ENCODE measurements at regions not wholly inside any gene's neighbourhood (a gene's known extent, or its start where the extent isn't known, plus 50 kb on each side); places are given as distances from the start of the nearest gene placed in this dataset.

GRCh38 chr6:144749263-144749662 is 464.1 kb downstream of the UTRN start:
- Histone ChIP-seq H3K9me2 (replicated peaks; ENCODE audit: insufficient read depth, low read length) (no peaks in the 10 kb centered on the region), H3K4me3 (ENCODE audit: low read length) (no peak overlapping the region), H3K27me3 (replicated peaks; ENCODE audit: insufficient read depth, low read length) (no peaks in the 10 kb centered on the region), H3K4me2 (ENCODE audit: low read depth, low read length) (no peak overlapping the region), H2AFZ (ENCODE audit: low read length) (no peak overlapping the region), H3K79me2 (ENCODE audit: low read length) (no peaks in the 10 kb centered on the region), H3K36me3 (replicated peaks; ENCODE audit: insufficient read depth, low read length) (no peaks in the 10 kb centered on the region), H3K4me1 (ENCODE audit: low read length) (no peaks in the 10 kb centered on the region), H4K20me1 (ENCODE audit: insufficient read depth, low read length) (no peaks in the 10 kb centered on the region), H3F3A (ENCODE audit: insufficient read depth, low read length) (no peaks in the 10 kb centered on the region), H3K9me3 (replicated peaks; ENCODE audit: insufficient read depth, low read length) (no peaks in the 10 kb centered on the region), H3K9ac (ENCODE audit: low read length) (no peak overlapping the region), H3K27ac (ENCODE audit: low read length) (no peak overlapping the region)
- no peak for DNase-seq
- TF ChIP-seq CTCF (IDR thresholded peaks at IDR 0.05; ENCODE audit: low read length) (no peak), EZH2 (optimal IDR thresholded peaks at IDR 0.05; ENCODE audit: low read depth, low read length) (no peak), EZH2phosphoT487 (IDR thresholded peaks at IDR 0.05; ENCODE audit: low read length) (no peak)

GRCh38 chr6:144753023-144753705 is 468.0 kb downstream of the UTRN start:
- H3K9ac ChIP-seq (ENCODE audit: low read length) = no peak overlapping the region
- no peaks in the 10 kb centered on the region for H3K9me2 ChIP-seq (replicated peaks; ENCODE audit: insufficient read depth, low read length)
- no peak overlapping the region for H2AFZ ChIP-seq (ENCODE audit: low read length)
- no peaks in the 10 kb centered on the region for H3K27me3 ChIP-seq (replicated peaks; ENCODE audit: insufficient read depth, low read length)
- TF ChIP-seq EZH2 (optimal IDR thresholded peaks at IDR 0.05; ENCODE audit: low read depth, low read length) = no peak
- TF ChIP-seq CTCF (IDR thresholded peaks at IDR 0.05; ENCODE audit: low read length) = no peak
- TF ChIP-seq EZH2phosphoT487 (IDR thresholded peaks at IDR 0.05; ENCODE audit: low read length) = no peak
- H3K27ac ChIP-seq (ENCODE audit: low read length) = no peak overlapping the region; the same call in 1 of the 2 replicates
- no peak overlapping the region for H3K4me3 ChIP-seq (ENCODE audit: low read length)
- no peaks in the 10 kb centered on the region for H3K36me3 ChIP-seq (replicated peaks; ENCODE audit: insufficient read depth, low read length)
- H3K4me2 ChIP-seq (ENCODE audit: low read depth, low read length) = no peak overlapping the region
- no peaks in the 10 kb centered on the region for H4K20me1 ChIP-seq (ENCODE audit: insufficient read depth, low read length)
- H3K9me3 ChIP-seq (replicated peaks; ENCODE audit: insufficient read depth, low read length) = no peaks in the 10 kb centered on the region
- no peaks in the 10 kb centered on the region for H3K4me1 ChIP-seq (ENCODE audit: low read length)
- H3F3A ChIP-seq (ENCODE audit: insufficient read depth, low read length) = no peaks in the 10 kb centered on the region
- no peak for DNase-seq
- no peaks in the 10 kb centered on the region for H3K79me2 ChIP-seq (ENCODE audit: low read length)

- H3K9ac ChIP-seq (ENCODE audit: low read length) = no peak overlapping the region
- no peaks in the 10 kb centered on the region for H3F3A ChIP-seq (ENCODE audit: insufficient read depth, low read length)
- no peaks in the 10 kb centered on the region for H3K36me3 ChIP-seq (replicated peaks; ENCODE audit: insufficient read depth, low read length)
- H3K9me2 ChIP-seq (replicated peaks; ENCODE audit: insufficient read depth, low read length) = no peaks in the 10 kb centered on the region
- no peak overlapping the region for H3K27ac ChIP-seq (ENCODE audit: low read length)
- no peak overlapping the region for H2AFZ ChIP-seq (ENCODE audit: low read length)
- no peak overlapping the region for H3K4me2 ChIP-seq (ENCODE audit: low read depth, low read length)
- no peak overlapping the region for H3K4me3 ChIP-seq (ENCODE audit: low read length)
- H3K4me1 ChIP-seq (ENCODE audit: low read length) = no peaks in the 10 kb centered on the region
- H3K79me2 ChIP-seq (ENCODE audit: low read length) = no peaks in the 10 kb centered on the region
- no peak for TF ChIP-seq CTCF (IDR thresholded peaks at IDR 0.05; ENCODE audit: low read length)
- TF ChIP-seq EZH2phosphoT487 (IDR thresholded peaks at IDR 0.05; ENCODE audit: low read length) = no peak
- no peak for TF ChIP-seq EZH2 (optimal IDR thresholded peaks at IDR 0.05; ENCODE audit: low read depth, low read length)
- H4K20me1 ChIP-seq (ENCODE audit: insufficient read depth, low read length) = no peaks in the 10 kb centered on the region
- DNase-seq = no peak
- H3K27me3 ChIP-seq (replicated peaks; ENCODE audit: insufficient read depth, low read length) = no peaks in the 10 kb centered on the region
- no peaks in the 10 kb centered on the region for H3K9me3 ChIP-seq (replicated peaks; ENCODE audit: insufficient read depth, low read length)
Measured at GRCh38 chr6:144756469-144756868, 471.3 kb downstream of the UTRN start.
